Stimulated activated CD8-positive, alpha-beta memory T cell treated with anti-CD3 and anti-CD28 coated beads, Interleukin-15, amount 100 ng/mL, for 48 hours (primary cell): ENCODE measurements at regions not wholly inside any gene's neighbourhood (a gene's known extent, or its start where the extent isn't known, plus 50 kb on each side); places are given as distances from the start of the nearest gene placed in this dataset.

Experiments used
- DNase-seq, 2 donors: peaks; one replicate each; pipeline ENCODE4 v3.0.0-alpha.2; 2020; ENCODE audit warnings: low read depth in 2 of 2

DNA sequence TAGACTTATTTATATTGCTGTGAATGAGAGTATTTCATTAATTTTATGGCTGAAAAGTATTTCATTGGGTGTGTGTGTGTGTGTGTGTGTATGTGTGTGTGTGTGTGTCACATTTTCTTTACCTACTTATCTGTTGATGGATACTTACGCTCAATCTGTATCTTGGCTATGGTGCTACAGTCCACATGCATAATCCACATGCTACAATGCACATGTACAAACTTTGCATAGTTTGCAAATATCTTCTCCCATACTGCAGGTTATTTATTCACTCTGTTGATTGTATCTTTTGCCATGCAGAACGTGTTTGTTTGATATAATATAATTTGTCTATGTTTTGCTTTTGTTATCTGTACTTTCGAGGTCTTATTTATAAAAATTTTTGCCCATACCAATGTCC lies 167.8 kb downstream of the RAB28 start:
- DNase-seq = no peak

DNA sequence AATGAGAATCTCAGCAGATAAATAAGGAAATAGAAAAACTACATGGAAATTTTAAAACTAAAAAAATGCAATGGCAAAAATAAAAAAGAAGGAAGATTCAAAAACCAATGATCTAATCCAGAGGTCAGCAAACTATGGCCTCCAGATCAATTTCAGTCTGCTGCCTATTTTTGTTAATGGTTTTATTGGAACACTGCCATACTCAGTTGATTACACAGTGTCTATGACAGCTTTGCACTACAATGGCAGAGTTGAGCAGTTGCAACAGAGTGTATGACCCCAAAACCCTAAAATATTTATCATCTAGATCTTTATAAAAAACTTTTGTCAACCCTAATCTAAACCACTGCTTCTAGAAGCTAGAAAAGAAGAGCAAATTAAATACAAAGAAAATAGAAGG lies 170.3 kb downstream of the RAB28 start:
- no peak for DNase-seq

DNA sequence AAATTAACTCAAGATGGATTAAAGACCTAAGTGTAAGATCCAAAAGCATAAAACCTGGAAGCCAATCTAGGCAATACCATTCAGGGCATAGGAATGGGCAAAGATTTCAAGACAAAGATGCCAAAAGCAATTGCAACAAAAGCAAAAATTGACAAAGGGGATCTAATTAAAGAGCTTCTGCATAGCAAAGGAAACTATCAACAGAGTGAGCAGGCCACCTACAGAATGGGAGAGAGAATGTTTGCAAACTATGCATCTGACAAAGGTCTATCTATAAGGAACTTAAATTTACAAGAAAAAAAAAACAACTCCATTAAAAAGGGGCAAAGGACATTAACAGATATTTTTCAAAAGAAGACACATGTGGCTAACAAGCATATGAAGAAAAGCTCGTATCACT lies 171.9 kb downstream of the RAB28 start:
- no peak for DNase-seq

DNA sequence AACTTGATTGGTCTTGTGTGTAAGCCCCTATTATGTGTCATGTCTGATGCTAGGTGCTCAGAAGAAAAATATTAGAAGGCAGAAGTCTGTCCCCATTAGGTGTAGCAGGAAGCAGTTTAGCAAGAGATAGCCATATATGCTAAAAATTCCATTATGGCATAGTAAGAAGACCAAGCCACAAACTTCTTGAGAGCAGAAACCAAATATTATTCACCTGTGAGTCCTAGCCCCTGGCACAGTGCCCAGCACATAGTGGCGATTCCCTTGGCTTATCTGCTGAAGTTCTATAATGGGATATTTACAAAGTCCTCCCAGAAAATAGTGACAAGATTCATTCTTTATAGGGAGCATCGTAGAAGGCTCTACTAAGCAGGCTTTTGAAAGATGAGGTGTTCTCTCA lies 174.4 kb downstream of the RAB28 start:
- no peak for DNase-seq

DNA sequence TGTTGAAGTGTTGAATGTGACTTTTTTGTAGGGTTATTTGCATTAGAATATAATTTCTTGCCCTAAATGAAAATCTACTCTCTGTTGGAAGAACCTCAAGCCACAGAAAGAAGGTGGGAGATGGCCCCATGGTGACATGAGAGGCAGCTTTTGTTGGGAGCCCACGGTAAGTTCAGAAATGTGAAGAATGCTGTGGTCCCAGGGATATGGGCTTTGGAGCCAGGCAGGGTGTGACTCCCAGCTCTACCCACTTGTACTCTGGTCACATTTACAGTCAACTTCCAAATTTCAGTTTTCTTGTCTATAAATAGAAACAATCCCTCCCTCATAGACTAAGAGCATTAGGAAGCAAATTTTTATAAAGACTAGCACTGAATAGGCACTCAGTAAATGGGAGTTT lies 177.8 kb downstream of the RAB28 start:
- DNase-seq = no peak

DNA sequence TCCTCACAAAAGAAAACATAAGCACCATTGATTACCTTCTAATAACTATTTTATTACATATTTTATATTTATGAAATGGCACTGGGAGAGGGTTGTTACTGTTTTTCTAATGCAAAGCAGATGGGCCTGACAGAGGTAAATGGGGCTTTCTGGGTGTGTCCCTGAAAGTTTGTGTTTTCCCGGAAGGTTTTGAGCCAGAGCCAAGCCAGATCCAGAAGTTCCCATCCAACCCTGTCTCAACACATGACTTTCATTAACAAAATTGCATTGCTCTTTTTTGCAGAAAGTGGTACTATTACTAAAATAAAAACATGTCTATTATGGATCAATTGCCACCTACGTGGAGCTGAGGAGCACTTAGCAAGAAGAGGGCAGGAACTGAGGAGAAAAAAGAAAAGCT lies 181.3 kb downstream of the RAB28 start:
- no peak for DNase-seq

DNA sequence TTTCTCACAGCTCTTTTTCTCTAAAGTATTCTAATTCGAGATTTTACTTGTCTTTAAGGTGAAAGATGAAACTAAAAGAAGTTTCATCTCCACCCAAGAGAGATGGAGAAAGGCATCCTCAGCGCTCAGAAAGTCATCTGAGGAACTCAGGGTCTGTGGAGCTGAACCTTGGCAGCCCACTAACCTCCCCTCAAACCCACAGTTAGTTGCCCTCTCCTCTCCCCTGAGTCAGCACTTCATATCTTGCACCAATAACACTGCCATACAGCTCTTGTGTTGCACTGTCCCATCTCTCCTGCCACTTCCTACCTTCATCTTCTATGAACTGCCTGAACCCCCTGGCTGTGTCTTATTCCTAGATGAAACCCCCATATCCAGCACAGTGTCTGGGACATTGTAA lies 184.8 kb downstream of the RAB28 start:
- no peak for DNase-seq

DNA sequence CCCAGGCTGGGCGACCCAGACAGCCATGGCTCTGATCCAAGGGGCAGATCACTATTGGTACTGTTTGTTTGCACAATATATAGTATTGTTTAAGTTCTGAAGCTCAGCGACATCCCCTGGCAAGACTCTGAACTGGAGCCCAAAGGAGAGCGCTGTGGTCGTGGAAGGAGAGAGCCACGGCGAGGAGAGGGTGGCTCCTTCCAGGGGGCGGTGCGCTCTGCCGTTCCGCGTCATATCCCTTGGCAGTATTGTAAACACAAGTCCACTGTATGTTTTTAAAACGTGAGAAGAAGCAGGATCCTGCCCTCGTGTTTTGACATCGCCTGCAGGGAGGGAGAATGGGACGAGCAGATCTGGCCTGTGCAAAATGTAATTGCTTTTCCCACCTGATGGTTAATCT lies 185.5 kb downstream of the RAB28 start:
- no peak for DNase-seq

DNA sequence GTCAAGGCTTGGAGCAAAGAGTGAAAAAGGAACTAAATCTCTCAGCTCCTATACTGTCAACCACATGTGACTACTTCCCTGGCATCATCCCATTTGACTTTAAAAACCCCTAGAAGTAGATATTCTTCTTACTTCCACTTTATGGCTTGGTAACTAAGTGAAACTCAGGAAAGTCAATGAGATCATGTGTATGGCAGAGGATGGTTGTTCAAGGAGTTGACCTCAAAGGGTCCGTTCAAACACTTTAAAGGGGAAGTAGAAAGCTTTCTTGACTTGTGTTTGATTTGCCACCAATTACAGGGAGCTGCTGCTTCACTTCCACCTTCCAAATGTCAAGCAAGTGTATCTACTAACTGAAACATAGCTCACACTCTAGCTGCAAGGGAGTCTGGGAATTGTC lies 187.2 kb downstream of the RAB28 start:
- no peak for DNase-seq

DNA sequence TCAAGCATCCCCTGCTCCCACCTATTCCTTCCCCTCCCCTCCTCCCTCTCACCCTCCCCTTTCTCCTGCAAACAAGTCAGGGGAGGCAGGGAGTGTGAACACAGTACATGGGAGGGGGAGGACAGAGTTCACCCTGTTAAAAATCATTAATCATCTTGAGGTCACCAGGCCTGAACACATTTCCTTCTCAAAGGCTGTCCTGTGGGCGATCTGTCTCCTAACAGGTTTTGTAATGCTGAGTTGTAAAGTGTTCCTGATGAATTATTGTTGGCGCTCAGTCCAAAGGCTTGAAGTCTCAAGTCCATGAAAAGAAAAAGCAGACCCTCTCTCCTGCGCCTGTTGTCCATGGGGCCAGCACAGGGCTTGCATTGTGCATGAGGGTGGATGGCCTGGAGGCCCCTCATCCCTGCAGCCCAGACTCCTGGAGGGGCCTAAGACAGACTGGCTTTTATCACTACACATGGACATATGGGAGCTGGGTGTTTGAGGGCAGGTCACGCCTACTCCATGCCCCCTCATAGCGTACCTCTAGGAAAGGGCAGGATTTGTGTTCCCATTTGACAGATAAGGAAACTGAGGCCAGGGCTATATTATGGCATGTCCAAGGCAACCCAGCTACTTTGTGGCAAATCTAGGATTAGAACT lies 189.1 kb downstream of the RAB28 start:
- DNase-seq = no peak

DNA sequence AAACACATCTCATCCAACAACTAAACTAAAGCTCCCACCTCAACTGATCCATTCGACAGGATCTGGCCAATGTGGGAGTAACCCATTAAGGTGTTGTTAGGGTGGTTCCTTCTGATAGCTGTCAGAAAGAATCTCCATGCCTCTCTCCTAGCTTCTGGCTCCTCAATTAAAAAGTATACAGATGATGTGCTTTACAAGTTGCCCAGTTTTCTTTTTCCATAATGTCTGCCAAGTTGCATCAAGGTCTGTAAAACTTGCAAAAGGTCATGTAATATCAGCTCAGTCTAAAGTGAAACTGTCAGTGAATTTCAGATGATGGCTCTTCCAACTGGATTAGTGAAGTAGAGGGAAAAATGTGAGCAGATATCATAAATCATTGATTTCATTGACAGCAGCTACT lies 191.8 kb downstream of the RAB28 start:
- DNase-seq = no peak

DNA sequence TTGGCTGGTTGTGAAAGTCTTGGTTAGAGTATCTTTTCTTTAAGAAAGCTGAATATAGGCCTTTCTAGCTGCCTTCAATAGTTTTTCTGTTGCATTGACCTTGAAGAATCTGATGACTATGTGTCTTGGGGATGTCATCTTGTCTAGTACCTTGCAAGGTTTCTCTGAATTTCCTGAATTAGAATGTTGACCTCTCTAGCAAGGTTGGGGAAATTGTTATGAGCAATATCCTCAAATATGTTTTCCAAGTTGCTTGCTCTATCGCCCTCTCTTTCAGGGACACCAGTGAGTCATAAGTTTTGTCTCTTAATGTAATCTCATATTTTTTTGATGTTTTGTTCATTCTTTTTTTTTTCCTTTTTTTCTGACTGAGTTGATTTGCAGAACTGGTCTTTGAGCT lies 194.7 kb downstream of the RAB28 start:
- DNase-seq = no peak

DNA sequence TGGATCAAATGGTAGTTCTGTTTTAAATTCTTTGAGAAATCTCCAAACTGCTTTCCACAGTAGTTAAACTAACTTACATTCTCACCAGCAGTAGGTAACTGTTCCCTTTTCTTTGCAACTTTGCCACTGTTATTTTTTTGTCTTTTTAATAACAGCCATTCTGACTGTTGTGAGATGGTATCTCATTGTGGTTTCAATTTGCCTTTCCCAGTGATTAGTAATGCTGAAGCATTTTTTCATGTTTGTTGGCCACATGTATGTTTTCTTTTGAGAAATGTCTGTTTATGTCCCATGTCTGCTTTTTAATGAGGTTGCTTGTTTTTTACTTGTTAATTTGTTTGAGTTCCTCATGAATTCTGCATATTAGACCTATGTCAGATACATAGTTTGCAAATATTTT lies 198.8 kb downstream of the RAB28 start:
- no peak for DNase-seq

DNA sequence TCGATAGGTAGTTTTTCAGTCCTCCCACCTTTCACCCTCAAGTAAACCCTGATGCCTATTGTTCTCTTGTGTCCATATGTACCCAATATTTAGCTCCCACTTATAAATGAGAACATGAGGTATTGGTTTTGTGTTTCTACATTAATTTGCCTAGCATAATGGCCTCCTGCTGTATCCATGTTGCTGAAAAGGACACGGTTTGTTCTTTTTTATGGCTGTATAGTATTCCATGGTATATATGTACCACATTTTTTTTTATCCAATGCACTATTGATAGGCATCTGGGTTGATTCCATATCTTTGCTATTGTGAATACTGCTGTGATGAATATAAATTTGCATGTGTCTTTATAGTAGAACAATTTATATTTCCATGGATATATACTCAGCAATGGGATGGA lies 199.2 kb downstream of the RAB28 start:
- no peak for DNase-seq

DNA sequence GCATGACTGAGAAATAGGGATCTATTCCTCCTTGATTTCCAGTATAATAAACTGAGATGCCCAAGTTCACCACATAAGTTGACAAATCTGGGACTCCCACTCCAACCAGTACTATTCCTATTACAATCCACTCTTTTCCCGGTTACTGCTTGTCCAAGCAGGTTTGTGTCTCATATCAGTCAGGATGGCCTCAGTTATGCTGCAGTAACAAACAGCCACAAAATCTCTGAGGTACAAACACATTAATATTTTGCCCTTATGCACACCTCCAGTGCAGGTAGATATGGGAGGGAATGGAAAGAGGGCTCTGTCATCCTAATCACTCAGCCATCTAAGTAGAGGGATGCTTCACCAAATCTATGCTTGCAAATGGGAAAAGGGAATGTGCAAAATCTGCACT lies 207.8 kb downstream of the RAB28 start:
- no peak for DNase-seq

DNA sequence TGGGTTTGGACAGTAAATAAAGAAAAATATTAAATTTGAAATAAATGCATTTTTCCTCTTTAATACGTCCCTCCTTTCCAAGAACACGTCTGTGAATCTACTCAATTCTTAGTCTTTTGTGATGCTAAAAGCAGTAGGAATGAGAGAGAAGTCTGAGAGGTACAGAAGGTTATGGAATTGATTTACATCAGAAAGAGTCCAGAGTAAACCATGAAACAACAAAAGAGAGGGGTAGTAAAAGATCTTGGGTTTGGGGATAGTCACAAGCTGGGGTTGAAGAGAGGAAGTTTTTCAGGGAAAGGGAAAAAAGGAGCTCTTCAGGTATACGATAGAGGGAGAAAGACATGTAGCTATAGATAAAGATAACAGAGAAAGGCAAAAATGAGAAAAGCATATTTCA lies 215.4 kb downstream of the RAB28 start:
- no peak for DNase-seq

DNA sequence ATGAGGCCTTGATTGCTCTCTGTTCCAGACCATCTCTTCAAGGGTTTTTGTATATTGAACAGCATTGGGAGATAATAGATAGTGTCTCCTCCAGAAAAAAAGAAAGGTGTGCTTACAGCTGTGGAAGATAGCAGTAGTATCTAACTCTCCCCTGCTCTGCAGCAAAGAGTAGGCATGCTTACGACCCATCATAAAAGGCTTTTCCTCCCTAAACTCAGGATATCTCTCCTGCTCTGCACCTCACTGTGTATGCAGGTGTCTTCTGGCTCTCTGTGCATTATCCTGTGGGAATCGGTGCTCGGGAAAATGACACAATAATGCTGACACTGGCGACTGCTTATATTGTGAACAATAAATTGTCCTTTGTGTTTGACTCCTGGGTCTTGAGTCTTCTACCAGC lies 216.0 kb downstream of the RAB28 start:
- no peak for DNase-seq

DNA sequence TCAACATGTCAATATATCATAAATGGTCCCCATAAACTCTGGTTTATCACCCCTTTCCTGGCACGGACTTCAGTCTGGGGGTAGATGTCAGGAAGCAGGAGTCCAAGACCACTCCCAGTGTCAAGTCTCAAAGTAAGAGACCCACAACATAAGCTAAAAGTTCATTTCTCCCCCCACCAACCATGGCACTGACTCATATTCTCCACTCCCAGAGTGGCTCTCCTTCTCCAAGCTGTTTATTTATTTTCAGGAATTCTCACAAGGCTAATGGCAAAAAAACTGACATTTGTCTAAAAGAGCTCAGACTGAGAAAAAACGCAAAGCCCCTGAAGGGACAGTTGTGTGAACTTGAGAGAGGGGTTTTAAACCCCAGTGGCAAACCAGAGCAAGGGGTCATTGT lies 217.0 kb downstream of the RAB28 start:
- DNase-seq = no peak

DNA sequence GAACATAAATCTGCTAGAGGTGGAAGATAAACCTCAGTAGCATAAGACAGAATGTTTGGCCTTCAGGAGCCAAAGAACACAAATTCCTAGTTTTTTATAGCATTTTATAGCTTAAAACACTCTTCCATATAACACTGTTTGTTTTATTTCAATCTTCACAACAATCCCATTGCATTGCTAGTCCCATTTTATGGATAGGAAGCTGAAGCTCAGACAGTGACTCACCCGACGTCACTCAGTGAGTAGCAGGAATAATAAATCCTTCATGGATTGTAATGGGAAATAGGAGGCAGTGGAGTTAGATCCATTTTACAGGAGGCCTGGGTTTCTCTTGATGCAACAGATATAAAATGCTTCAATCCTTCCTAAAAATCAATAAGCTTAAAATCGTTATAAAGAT lies 217.5 kb downstream of the RAB28 start:
- DNase-seq = no peak

DNA sequence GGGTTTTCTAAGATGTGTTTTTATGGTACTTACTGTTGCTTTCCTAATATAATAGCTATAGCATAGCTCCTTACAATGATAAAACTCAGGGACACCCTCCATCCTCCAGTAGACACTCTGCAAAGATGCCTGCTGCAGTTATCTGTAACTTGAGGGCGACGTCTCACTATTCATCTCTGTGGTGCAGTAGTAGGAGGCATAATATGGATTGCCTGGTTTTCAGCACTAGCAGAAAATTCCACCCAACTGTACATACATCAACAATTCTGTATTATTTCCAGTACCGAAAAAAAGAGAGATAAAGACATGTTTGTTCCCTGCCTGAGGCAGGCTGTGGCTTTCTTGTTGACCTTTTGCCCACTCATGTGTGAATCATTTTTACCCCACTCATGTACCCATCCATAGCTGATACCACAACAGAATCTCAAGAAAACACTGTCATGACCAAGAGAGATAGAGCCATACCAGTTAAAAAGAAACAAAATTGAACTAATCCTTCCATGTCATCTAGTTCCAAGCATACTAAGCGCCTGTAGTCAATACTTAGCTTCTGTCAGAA lies 220.1 kb downstream of the RAB28 start:
- DNase-seq = no peak

DNA sequence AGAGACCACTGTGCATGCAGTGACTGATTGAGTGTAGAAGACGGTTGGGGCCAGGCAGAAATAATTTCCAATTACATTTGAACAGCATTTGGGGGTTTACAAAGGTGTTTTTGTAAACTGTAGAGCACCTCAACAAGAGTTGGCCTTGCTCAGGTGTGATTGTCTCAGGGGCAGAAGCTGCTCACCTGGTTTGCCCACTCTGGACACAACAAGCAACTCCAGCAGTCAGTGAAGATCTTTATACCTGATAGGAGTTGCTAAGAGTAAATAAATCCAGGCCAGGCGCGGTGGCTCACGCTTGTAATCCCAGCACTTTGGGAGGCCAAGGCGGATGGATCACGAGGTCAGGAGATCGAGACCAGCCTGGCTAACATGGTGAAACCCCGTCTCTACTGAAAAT lies 221.3 kb downstream of the RAB28 start:
- DNase-seq = no peak

DNA sequence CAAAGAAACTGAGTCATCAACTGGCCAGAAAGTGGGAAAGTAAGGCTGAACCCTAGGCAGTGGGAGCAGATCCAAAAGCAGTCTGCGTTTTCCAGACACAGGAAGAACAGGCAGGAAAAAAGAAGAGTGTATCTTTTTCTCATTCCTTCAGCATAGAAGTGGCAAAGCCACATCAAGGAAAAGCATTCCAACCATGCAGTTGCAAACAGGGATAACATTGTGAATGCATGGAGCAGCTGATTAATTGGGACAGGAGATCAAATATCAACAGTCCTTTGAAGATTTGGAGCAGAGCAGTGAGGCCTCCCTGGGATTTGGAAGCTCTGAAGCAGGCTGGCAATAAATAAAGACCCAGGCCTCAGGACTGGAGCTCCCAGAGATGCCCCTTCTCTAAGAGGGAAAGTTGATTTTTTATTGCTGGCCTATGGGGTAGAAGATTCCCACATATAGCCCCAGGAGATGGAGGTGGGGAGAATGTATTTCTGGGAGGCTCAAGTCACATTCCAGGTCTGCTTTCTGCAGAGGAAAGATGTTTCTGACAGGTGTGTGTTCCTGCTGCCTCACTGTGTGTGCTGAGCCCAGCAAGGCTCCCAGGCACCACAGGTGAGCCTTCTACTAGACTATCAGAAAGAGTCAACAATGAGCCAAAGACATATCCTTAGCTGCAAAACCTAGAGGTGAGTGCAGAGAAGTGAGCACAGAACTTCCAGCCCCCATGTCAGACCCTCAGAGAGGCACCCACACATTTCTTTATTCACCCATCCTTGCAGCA lies 222.5 kb downstream of the RAB28 start:
- no peak for DNase-seq

DNA sequence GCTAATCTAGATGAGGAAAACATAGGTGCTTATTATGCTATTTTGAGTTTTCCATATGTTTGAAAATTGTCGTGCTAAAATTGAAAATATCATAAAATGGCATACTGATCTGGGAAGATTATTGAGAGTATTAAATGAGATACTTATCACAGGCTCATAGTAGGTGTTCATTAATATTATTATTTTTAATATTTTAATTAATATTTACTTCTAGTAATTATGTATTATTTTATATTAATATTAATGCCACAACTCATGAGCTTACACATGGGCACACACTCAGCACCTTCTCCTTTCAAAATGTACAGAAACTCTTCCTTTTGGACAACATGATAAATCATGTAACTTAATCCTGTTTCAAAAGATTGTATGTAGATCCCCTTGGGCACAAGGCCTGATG lies 223.6 kb downstream of the RAB28 start:
- DNase-seq = no peak

DNA sequence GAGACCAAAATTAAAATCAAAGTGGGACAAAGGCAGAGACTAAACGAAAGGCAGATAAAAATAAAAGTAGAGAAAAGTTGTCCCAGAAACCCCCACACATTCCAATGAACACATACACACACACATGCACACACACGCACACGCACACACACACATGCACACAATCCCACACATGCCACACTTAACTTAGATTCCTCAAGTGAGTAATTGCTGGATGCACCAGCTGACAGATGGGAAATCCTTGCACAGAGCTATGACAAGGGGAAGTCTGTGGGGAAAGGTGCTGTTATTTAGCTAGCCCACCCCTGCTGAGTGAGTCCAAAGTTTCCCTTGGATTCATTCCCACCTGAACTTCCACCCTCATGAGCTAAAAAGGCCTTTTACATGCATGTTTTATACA lies 233.9 kb downstream of the RAB28 start:
- no peak for DNase-seq
